HepG2 (cell line): ENCODE measurements at regions not wholly inside any gene's neighbourhood (a gene's known extent, or its start where the extent isn't known, plus 50 kb on each side); places are given as distances from the start of the nearest gene placed in this dataset.

Experiments used
- ATAC-seq: fragments of 200-7000 bp; cut with Tn5 transposase; 3 replicates; pipeline ENCODE4 v1.9.1; 2020; ENCODE audit warnings: mild to moderate bottlenecking, moderate library complexity
- BruUV-seq: library from RNA; stranded (reverse); fragments of 400-500 nt; replicated peaks from 2 replicates; lab custom pipeline; 2021; lab: Mats Ljungman, UMichigan
- CTCF ChIA-PET: fragments of 300-600 bp; formaldehyde crosslinking; extraction: SDS; loops from one replicate; lab custom pipeline; 2021; ENCODE audit warnings: low total read pairs, inconsistent platforms, low intra/inter-chr PET ratio; lab: Yijun Ruan, JAX
- POLR2A ChIA-PET: fragments of 350-600 bp; sonication (Branson Sonifier 250); formaldehyde crosslinking; loops from one replicate; lab custom pipeline; 2020; ENCODE audit warnings: antibody characterized with exemption, inconsistent platforms; lab: Yijun Ruan, JAX
- DNase-seq: peaks from one replicate; pipeline ENCODE4 v3.0.0-alpha.2; 2015; ENCODE audit warnings: low spot score
- FAIRE-seq: peaks from 3 replicates; lab custom pipeline; 2011; peaks lifted over from hg19 to GRCh38; lab: Jason Lieb, UNC
- H2AFZ ChIP-seq: one replicate; pipeline ENCODE4 v1.6.1; 2011; ENCODE audit warnings: low read length, inconsistent platforms
- H3K27ac ChIP-seq: fragments of 300-600 bp; 3 replicates; pipeline ENCODE4 v1.8.0; 2011; ENCODE audit warnings: mixed run types, mild to moderate bottlenecking, mixed read lengths, low read length, inconsistent platforms; ENCODE audit not compliant: insufficient read depth; ENCODE audit errors: extremely low read length
- H3K27me3 ChIP-seq, 2 experiments: fragments of 200-600 bp in 1 of 2; 2 replicates in 1 of 2; 3 replicates in 1 of 2; pipeline versions ENCODE4 v1.6.0 to v1.8.0; 2011; ENCODE audit warnings: low read length in 2 of 2, mild to moderate bottlenecking in 2 of 2, moderate library complexity in 2 of 2, inconsistent platforms in 1 of 2; ENCODE audit not compliant: insufficient read depth in 2 of 2, control insufficient read depth in 1 of 2
- H3K36me3 ChIP-seq, 2 experiments: fragments of 200-600 bp in 1 of 2; replicated peaks in 1 of 2; 2 replicates in 1 of 2; 3 replicates in 1 of 2; pipeline versions ENCODE4 v1.5.1 to v1.8.0; 2011; ENCODE audit warnings: low read length in 2 of 2, inconsistent platforms in 1 of 2; ENCODE audit not compliant: insufficient read depth in 2 of 2, control insufficient read depth in 1 of 2
- H3K4me1 ChIP-seq: 2 replicates; pipeline ENCODE4 v1.5.1; 2012; ENCODE audit warnings: low read length, inconsistent platforms; ENCODE audit not compliant: insufficient read depth
- H3K4me2 ChIP-seq: 2 replicates; pipeline ENCODE4 v1.6.0; 2011; ENCODE audit warnings: low read depth, low read length, inconsistent platforms
- H3K4me3 ChIP-seq, 3 experiments: fragments of 200-600 bp in 1 of 3; sonication (generic), shearing (Covaris generic) in 1 of 3; replicated peaks in 1 of 3; 2 replicates each; pipeline ENCODE4 v1.5.1; 2011 to 2016; ENCODE audit warnings: low read length in 3 of 3, inconsistent platforms in 2 of 3, low read depth in 2 of 3, mild to moderate bottlenecking in 2 of 3, control low read depth in 1 of 3, mixed read lengths in 1 of 3; ENCODE audit not compliant: insufficient read depth in 1 of 3
- H3K79me2 ChIP-seq: one replicate; pipeline ENCODE4 v1.6.1; 2011; ENCODE audit warnings: low read length, inconsistent platforms; ENCODE audit not compliant: insufficient read depth
- H3K9ac ChIP-seq: 2 replicates; pipeline ENCODE4 v1.6.0; 2011; ENCODE audit warnings: mild to moderate bottlenecking, low read depth, low read length, inconsistent platforms; ENCODE audit not compliant: insufficient read depth
- H3K9me3 ChIP-seq: 2 replicates; pipeline ENCODE4 v1.5.1; 2012; ENCODE audit warnings: mild to moderate bottlenecking, low read length
- H4K20me1 ChIP-seq: 2 replicates; pipeline ENCODE4 v1.6.0; 2011; ENCODE audit warnings: inconsistent platforms, mild to moderate bottlenecking, low read length, moderate library complexity; ENCODE audit not compliant: insufficient read depth
- DNMT3B ChIP-seq: conservative IDR thresholded peaks from 2 replicates; pipeline ENCODE4 v1.6.1; 2016; ENCODE audit warnings: missing biosample characterization, control low read depth
- HMG20A ChIP-seq: IDR thresholded peaks from 2 replicates; pipeline ENCODE4 v1.6.1; 2016; ENCODE audit warnings: borderline replicate concordance
- HNRNPUL1 ChIP-seq: fragments of 200-400 bp; formaldehyde crosslinking; IDR thresholded peaks from 2 replicates; pipeline ENCODE4 v1.6.1; 2017; ENCODE audit warnings: low read depth, mild to moderate bottlenecking, low read length, moderate library complexity
- NFYC ChIP-seq: IDR thresholded peaks from 2 replicates; pipeline ENCODE4 v1.6.1; 2016; ENCODE audit warnings: missing genetic modification reagents, missing compliant biosample characterization
- YY1 ChIP-seq: IDR thresholded peaks from 2 replicates; pipeline ENCODE4 v1.6.1; 2011; ENCODE audit warnings: low read length, low read depth, moderate library complexity, mild to moderate bottlenecking; ENCODE audit not compliant: insufficient read depth, insufficient replicate concordance
- WGBS: methylation state at CpG from one replicate; pipeline ENCODE4 v1.1.6; 2017; ENCODE audit warnings: low lambda C conversion rate; 5-methylcytosine and 5-hydroxymethylcytosine counted together
- in situ Hi-C: cut with HindIII; loops from 2 replicates; pipeline ENCODE4 v1.10.0; 2017; ENCODE audit warnings: low pct_unique_long_range_greater_than_20kb; ENCODE audit not compliant: extremely low pct_ligation_motif_present
- intact Hi-C: fragments of 100-400 bp; cut with micrococcal nuclease; formaldehyde crosslinking; loops from one replicate; pipeline ENCODE4 v1.10.0; 2022; ENCODE audit not compliant: unreplicated experiment
- TF ChIP-seq, protein P1 (sequence below): sonication (generic); formaldehyde crosslinking; IDR thresholded peaks from 2 replicates; pipeline ENCODE4 v1.4.0; 2020; ENCODE audit warnings: missing genetic modification reagents, borderline replicate concordance
- TF ChIP-seq, protein P2 (sequence below): IDR thresholded peaks from 2 replicates; pipeline ENCODE4 v1.6.1; 2016; ENCODE audit warnings: missing compliant biosample characterization, missing genetic modification reagents, borderline replicate concordance
- TF ChIP-seq, protein P3 (sequence below): sonication (generic); formaldehyde crosslinking; IDR thresholded peaks from 2 replicates; pipeline ENCODE4 v1.4.0; 2020; ENCODE audit warnings: missing genetic modification reagents, mild to moderate bottlenecking, borderline replicate concordance
- TF ChIP-seq, protein P4 (sequence below): sonication (generic); formaldehyde crosslinking; IDR thresholded peaks from 2 replicates; pipeline ENCODE4 v1.4.0; 2020; ENCODE audit warnings: mild to moderate bottlenecking, missing genetic modification reagents

DNA sequence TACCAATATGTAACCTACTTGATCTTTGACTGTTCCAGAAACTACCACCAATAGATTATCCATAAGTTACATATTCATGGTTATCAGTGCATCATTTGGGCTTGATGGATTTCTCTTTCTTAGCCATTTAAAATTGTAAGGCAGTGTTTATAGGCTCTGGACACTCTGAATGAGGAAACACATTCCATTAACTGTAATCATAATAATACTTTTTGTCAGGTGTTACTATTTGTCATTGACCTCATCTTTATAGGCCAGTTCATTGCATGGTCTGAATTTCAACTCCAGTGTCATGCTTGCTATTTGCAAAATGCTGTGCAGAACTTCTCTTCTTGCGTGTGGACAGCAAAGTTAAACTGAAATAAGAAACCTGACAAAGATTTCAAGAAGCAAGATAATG is 1340.2 kb upstream of the ZEB2 start:
- Histone ChIP-seq H3K27me3 (no peaks in the 10 kb centered on the region), H3K27ac (no peak overlapping the region), H2AFZ (no peak overlapping the region), H3K79me2 (no peaks in the 10 kb centered on the region), H3K4me3 (no peak overlapping the region), H3K4me2 (no peak overlapping the region), H3K9ac (no peak overlapping the region), H3K36me3 (no peaks in the 10 kb centered on the region), H3K9me3 (no peaks in the 10 kb centered on the region), H4K20me1 (no peaks in the 10 kb centered on the region), H3K4me1 (no peaks in the 10 kb centered on the region)
- no TSS peak for BruUV-seq
- DNase-seq: no peak
- FAIRE-seq: no peak
- TF ChIP-seq HNRNPUL1: no peak
- 50% methylated on average over 1 of the region's 1 CpG for WGBS
- in situ Hi-C loops: no loop called here
- ChIA-PET POLR2A (no interaction called here), CTCF (no interaction called here)
- no peak for ATAC-seq
- intact Hi-C loops: no loop called here

DNA sequence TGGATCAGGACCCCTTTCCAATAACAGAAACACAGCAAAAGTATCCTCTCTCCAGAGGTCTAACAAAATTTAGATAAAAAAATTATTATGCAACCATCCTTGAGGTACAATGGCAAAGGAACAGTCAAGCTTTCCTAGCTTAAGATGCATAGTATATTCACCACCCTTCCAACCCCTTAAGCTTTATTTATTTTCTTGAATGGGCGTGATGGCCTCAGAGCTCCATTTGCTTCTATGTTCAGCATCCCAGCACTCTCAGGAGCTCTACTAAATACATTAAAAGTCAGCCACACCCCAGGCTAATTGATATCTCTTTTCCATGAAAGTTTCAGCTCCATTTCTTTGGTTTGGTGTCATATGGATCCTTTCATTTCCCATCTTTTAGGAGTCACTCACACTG is 1335.2 kb upstream of the ZEB2 start:
- Histone ChIP-seq H3K4me2 (no peak overlapping the region), H3K9me3 (no peaks in the 10 kb centered on the region), H4K20me1 (no peaks in the 10 kb centered on the region), H3K27me3 (no peaks in the 10 kb centered on the region), H3K36me3 (no peaks in the 10 kb centered on the region), H3K4me1 (peaks cover 9% of the 10 kb centered on the region), H3K27ac (no peak overlapping the region), H3K79me2 (no peaks in the 10 kb centered on the region), H2AFZ (no peak overlapping the region), H3K9ac (no peak overlapping the region), H3K4me3 (no peak overlapping the region)
- CTCF ChIA-PET: no interaction called here
- intact Hi-C loops: no loop called here
- DNase-seq (no peak), ATAC-seq (no peak), FAIRE-seq (no peak)
- in situ Hi-C loops: no loop called here
- POLR2A ChIA-PET: interaction anchor here (1.3 kb wide), 1 partner anchor 94 kb away, joined by 3 read pairs; no protein-coding TSS in a partner anchor
- 76% methylated on average over 1 of the region's 1 CpG for WGBS
- BruUV-seq: no TSS peak
- TF ChIP-seq NFYC (CRISPR knock-in tag) (no peak), HMG20A (CRISPR knock-in tag) (no peak), DNMT3B (no peak), YY1 (no peak)
- TF ChIP-seq, protein P1, sequence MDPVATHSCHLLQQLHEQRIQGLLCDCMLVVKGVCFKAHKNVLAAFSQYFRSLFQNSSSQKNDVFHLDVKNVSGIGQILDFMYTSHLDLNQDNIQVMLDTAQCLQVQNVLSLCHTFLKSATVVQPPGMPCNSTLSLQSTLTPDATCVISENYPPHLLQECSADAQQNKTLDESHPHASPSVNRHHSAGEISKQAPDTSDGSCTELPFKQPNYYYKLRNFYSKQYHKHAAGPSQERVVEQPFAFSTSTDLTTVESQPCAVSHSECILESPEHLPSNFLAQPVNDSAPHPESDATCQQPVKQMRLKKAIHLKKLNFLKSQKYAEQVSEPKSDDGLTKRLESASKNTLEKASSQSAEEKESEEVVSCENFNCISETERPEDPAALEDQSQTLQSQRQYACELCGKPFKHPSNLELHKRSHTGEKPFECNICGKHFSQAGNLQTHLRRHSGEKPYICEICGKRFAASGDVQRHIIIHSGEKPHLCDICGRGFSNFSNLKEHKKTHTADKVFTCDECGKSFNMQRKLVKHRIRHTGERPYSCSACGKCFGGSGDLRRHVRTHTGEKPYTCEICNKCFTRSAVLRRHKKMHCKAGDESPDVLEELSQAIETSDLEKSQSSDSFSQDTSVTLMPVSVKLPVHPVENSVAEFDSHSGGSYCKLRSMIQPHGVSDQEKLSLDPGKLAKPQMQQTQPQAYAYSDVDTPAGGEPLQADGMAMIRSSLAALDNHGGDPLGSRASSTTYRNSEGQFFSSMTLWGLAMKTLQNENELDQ (CRISPR knock-in tag): no peak
- TF ChIP-seq, protein P2, sequence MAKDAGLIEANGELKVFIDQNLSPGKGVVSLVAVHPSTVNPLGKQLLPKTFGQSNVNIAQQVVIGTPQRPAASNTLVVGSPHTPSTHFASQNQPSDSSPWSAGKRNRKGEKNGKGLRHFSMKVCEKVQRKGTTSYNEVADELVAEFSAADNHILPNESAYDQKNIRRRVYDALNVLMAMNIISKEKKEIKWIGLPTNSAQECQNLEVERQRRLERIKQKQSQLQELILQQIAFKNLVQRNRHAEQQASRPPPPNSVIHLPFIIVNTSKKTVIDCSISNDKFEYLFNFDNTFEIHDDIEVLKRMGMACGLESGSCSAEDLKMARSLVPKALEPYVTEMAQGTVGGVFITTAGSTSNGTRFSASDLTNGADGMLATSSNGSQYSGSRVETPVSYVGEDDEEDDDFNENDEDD (CRISPR knock-in tag): no peak
- TF ChIP-seq, protein P3, sequence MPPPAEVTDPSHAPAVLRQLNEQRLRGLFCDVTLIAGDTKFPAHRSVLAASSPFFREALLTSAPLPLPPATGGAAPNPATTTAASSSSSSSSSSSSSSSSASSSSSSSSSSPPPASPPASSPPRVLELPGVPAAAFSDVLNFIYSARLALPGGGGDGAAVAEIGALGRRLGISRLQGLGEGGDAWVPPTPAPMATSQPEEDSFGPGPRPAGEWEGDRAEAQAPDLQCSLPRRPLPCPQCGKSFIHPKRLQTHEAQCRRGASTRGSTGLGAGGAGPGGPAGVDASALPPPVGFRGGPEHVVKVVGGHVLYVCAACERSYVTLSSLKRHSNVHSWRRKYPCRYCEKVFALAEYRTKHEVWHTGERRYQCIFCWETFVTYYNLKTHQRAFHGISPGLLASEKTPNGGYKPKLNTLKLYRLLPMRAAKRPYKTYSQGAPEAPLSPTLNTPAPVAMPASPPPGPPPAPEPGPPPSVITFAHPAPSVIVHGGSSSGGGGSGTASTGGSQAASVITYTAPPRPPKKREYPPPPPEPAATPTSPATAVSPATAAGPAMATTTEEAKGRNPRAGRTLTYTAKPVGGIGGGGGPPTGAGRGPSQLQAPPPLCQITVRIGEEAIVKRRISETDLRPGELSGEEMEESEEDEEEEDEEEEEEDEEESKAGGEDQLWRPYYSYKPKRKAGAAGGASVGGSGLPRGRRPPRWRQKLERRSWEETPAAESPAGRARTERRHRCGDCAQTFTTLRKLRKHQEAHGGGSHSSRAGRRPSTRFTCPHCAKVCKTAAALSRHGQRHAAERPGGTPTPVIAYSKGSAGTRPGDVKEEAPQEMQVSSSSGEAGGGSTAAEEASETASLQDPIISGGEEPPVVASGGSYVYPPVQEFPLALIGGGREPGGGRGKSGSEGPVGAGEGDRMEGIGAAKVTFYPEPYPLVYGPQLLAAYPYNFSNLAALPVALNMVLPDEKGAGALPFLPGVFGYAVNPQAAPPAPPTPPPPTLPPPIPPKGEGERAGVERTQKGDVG (CRISPR knock-in tag): no peak
- TF ChIP-seq, protein P4, sequence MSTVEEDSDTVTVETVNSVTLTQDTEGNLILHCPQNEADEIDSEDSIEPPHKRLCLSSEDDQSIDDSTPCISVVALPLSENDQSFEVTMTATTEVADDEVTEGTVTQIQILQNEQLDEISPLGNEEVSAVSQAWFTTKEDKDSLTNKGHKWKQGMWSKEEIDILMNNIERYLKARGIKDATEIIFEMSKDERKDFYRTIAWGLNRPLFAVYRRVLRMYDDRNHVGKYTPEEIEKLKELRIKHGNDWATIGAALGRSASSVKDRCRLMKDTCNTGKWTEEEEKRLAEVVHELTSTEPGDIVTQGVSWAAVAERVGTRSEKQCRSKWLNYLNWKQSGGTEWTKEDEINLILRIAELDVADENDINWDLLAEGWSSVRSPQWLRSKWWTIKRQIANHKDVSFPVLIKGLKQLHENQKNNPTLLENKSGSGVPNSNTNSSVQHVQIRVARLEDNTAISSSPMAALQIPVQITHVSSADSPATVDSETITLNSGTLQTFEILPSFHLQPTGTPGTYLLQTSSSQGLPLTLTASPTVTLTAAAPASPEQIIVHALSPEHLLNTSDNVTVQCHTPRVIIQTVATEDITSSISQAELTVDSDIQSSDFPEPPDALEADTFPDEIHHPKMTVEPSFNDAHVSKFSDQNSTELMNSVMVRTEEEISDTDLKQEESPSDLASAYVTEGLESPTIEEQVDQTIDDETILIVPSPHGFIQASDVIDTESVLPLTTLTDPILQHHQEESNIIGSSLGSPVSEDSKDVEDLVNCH: no peak
